HEK293 (cell line): ENCODE measurements at regions not wholly inside any gene's neighbourhood (a gene's known extent, or its start where the extent isn't known, plus 50 kb on each side); places are given as distances from the start of the nearest gene placed in this dataset.

ENCODE experiments used
- YY1 ChIP-seq: fragments of 450-650 bp; formaldehyde crosslinking; IDR thresholded peaks from 2 replicates; pipeline ENCODE4 v1.5.1; 2018; ENCODE audit warnings: missing biosample characterization, missing genetic modification characterization
- ZBTB49 ChIP-seq: fragments of 450-650 bp; formaldehyde crosslinking; IDR thresholded peaks from 2 replicates; pipeline ENCODE4 v1.5.1; 2016; ENCODE audit warnings: missing biosample characterization, missing genetic modification characterization, low read depth
- ZNF221 ChIP-seq: fragments of 450-650 bp; formaldehyde crosslinking; IDR thresholded peaks from 2 replicates; pipeline ENCODE4 v1.5.1; 2017; ENCODE audit warnings: missing biosample characterization, missing genetic modification characterization, borderline replicate concordance
- TF ChIP-seq, protein P1 (sequence below): fragments of 450-650 bp; formaldehyde crosslinking; IDR thresholded peaks from 2 replicates; pipeline ENCODE4 v1.5.1; 2016; ENCODE audit warnings: missing biosample characterization, missing genetic modification characterization

- TF ChIP-seq, protein P1, sequence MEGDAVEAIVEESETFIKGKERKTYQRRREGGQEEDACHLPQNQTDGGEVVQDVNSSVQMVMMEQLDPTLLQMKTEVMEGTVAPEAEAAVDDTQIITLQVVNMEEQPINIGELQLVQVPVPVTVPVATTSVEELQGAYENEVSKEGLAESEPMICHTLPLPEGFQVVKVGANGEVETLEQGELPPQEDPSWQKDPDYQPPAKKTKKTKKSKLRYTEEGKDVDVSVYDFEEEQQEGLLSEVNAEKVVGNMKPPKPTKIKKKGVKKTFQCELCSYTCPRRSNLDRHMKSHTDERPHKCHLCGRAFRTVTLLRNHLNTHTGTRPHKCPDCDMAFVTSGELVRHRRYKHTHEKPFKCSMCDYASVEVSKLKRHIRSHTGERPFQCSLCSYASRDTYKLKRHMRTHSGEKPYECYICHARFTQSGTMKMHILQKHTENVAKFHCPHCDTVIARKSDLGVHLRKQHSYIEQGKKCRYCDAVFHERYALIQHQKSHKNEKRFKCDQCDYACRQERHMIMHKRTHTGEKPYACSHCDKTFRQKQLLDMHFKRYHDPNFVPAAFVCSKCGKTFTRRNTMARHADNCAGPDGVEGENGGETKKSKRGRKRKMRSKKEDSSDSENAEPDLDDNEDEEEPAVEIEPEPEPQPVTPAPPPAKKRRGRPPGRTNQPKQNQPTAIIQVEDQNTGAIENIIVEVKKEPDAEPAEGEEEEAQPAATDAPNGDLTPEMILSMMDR, result no peak
- TF ChIP-seq ZNF221 (tag by site-specific recombination) (no peak), ZBTB49 (no peak), YY1 (no peak)
Observed at GRCh38 chr3:103166890-103167289, 732.1 kb downstream of the ZPLD1 start.
